Activated CD8-positive, alpha-beta T cell treated with anti-CD3 and anti-CD28 coated beads for 36 hours (primary cell): ENCODE measurements at regions not wholly inside any gene's neighbourhood (a gene's known extent, or its start where the extent isn't known, plus 50 kb on each side); places are given as distances from the start of the nearest gene placed in this dataset.
"Not testable (repeated sequence)": the region's sequence is repeated elsewhere in the genome, so short reads cannot be mapped to it uniquely, and the experiment has no call there.

ENCODE experiments used
- ATAC-seq: fragments of 200-7000 bp; cut with Tn5 transposase; one replicate; pipeline ENCODE4 v1.10.0; 2021; ENCODE audit warnings: mild to moderate bottlenecking, moderate library complexity
- CTCF ChIA-PET: fragments of 350-600 bp; sonication (Branson Sonifier 250); formaldehyde crosslinking; loops from one replicate; lab custom pipeline; 2021; ENCODE audit warnings: antibody characterized with exemption; lab: Charles Lee
- POLR2A ChIA-PET: fragments of 350-600 bp; sonication (Branson Sonifier 250); formaldehyde crosslinking; loops from one replicate; lab custom pipeline; 2021; ENCODE audit warnings: antibody characterized with exemption; lab: Charles Lee
- DNase-seq: peaks from one replicate; pipeline ENCODE4 v3.0.0-alpha.2; 2020
- H3K27ac Mint-ChIP-seq: one replicate; pipeline ENCODE4 v1.8.0; 2021; ENCODE audit warnings: mild to moderate bottlenecking, mixed read lengths
- H3K27me3 Mint-ChIP-seq: one replicate; pipeline ENCODE4 v1.8.0; 2021; ENCODE audit warnings: mixed read lengths
- H3K36me3 Mint-ChIP-seq: one replicate; pipeline ENCODE4 v1.8.0; 2021; ENCODE audit warnings: low read depth, mixed read lengths
- H3K4me1 Mint-ChIP-seq: one replicate; pipeline ENCODE4 v1.8.0; 2021; ENCODE audit warnings: low read depth, mixed read lengths
- H3K4me3 Mint-ChIP-seq: one replicate; pipeline ENCODE4 v1.8.0; 2021; ENCODE audit warnings: mild to moderate bottlenecking, moderate library complexity, mixed read lengths
- H3K9me3 Mint-ChIP-seq: one replicate; pipeline ENCODE4 v1.8.0; 2021; ENCODE audit warnings: mixed read lengths
- intact Hi-C: fragments of 100-400 bp; cut with micrococcal nuclease; formaldehyde crosslinking; loops from one replicate; pipeline ENCODE4 v1.10.0; 2022
- TF ChIP-seq, protein P1 (sequence below): fragments of 200-600 bp; IDR thresholded peaks from one replicate; pipeline ENCODE4 v1.8.0; 2022; ENCODE audit warnings: antibody characterized with exemption, mild to moderate bottlenecking

DNA sequence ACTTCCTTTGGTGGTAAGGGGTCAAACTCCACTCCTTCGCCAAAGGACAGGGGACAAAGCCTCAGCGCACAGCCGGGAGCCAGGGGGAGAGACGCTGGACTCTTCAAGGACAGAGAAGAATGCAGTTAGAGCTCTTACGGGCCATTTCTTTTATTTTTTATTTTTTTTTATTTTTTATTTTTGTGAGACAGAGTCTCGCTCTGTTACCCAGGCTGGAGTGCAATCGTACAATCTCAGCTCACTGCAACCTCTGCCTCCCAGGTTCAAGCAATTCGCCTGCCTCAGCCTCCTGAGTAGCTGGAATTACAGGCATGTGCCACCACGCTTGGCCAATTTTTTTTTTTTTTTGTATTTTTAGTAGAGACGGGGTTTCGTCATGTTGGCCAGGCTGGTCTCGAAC is 93.2 kb upstream of the RPH3AL start, which contains the start of gene RFLNB:
RFLNB (minus strand) TSS at position 101 of the 400 bp plus-strand sequence.
- intact Hi-C loops = not testable (repeated sequence)
- POLR2A ChIA-PET = interaction anchor here (0.7 to 2.7 kb wide), 4 partner anchors 23 to 49 kb away, joined by 3 to 9 read pairs (median 3); no protein-coding TSS in a partner anchor
- CTCF ChIA-PET = interaction anchor here (1.5 kb wide), 1 partner anchor 34 kb away, joined by 6 read pairs; no protein-coding TSS in a partner anchor

DNA sequence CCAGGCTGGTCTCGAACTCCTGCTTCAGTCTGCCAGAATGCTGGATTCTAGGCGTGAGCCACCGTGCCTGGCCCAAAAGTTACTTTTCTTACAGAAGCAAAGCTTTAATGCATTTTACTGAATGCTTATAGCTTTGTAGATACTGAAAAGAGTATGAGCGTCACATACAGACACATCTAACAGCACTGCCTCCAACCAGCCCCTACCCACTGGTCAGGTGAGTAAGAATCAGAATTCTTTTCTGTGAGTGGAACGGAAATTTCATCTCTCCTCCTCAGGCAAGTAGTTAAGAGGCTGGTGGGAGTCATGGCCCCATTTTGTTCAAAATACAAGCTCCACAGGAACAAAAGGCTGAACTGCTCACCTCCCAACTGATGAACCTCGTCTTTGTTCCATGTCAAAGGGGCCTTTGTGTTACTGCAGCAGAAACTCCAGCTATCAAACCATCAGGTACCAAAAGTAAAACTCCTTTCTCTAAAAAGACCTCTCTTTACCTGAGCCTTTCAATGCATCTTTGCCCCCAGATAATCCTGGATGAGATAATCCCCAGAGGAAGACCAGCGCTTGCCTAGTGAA is 92.4 kb upstream of the RPH3AL start:
- intact Hi-C loops = no loop called here
- H3K27me3 Mint-ChIP-seq = no peaks in the 10 kb centered on the region
- H3K36me3 Mint-ChIP-seq = peaks cover 27% of the 10 kb centered on the region
- ChIA-PET POLR2A (interaction anchor here (0.7 to 2.7 kb wide), 4 partner anchors 22 to 115 kb away, joined by 3 to 9 read pairs (median 3); no protein-coding TSS in a partner anchor), CTCF (interaction anchor here (0.7 to 1.5 kb wide), 2 partner anchors 18 to 33 kb away, joined by 4 to 6 read pairs; no protein-coding TSS in a partner anchor)
- DNase-seq = no peak
- peaks cover 16% of the 10 kb centered on the region for H3K4me1 Mint-ChIP-seq
- TF ChIP-seq, protein P1, sequence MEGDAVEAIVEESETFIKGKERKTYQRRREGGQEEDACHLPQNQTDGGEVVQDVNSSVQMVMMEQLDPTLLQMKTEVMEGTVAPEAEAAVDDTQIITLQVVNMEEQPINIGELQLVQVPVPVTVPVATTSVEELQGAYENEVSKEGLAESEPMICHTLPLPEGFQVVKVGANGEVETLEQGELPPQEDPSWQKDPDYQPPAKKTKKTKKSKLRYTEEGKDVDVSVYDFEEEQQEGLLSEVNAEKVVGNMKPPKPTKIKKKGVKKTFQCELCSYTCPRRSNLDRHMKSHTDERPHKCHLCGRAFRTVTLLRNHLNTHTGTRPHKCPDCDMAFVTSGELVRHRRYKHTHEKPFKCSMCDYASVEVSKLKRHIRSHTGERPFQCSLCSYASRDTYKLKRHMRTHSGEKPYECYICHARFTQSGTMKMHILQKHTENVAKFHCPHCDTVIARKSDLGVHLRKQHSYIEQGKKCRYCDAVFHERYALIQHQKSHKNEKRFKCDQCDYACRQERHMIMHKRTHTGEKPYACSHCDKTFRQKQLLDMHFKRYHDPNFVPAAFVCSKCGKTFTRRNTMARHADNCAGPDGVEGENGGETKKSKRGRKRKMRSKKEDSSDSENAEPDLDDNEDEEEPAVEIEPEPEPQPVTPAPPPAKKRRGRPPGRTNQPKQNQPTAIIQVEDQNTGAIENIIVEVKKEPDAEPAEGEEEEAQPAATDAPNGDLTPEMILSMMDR = no peak
- no peaks in the 10 kb centered on the region for H3K9me3 Mint-ChIP-seq
- no peak for ATAC-seq
- H3K4me3 Mint-ChIP-seq = no peak overlapping the region
- no peak overlapping the region for H3K27ac Mint-ChIP-seq

More for the DNA sequence above, 93.2 kb upstream of the RPH3AL start, which contains the start of gene RFLNB:
- not testable (repeated sequence) for H3K9me3 Mint-ChIP-seq, H3K27me3 Mint-ChIP-seq, H3K4me3 Mint-ChIP-seq, DNase-seq, ATAC-seq
- H3K4me1 Mint-ChIP-seq = peaks cover 16% of the 10 kb centered on the region
- H3K36me3 Mint-ChIP-seq = peaks cover 24% of the 10 kb centered on the region
- peak within 1 kb of the TSS; percentile 49 for H3K27ac Mint-ChIP-seq

DNA sequence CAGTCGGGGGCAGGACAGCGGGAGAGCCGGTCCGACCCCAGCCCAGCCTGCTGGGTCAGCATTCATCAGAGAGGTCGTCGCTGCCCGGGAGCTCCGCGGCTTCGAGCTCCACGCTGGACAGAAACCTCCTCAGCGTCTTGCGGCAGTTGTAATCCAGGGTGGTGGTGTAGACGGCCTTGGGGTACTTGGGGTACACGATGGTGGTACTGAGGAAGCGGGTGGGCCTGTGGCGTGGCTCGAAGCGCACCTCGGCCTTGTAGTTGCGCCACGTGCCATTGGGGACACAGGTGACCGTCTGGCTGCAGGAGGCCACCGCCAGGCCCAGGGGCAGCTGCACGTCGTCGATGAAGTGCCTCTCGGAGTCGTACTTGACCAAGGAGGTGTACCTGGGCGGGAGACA is 90.5 kb upstream of the RPH3AL start:
- no peaks in the 10 kb centered on the region for H3K9me3 Mint-ChIP-seq
- peaks cover 27% of the 10 kb centered on the region for H3K36me3 Mint-ChIP-seq
- TF ChIP-seq, protein P1 = no peak
- ChIA-PET POLR2A (interaction anchor here (1.0 kb wide), 1 partner anchor 31 kb away, joined by 3 read pairs; no protein-coding TSS in a partner anchor), CTCF (interaction anchor here (1.0 to 1.2 kb wide), 2 partner anchors 25 to 31 kb away, joined by 3 to 6 read pairs; no protein-coding TSS in a partner anchor)
- H3K4me3 Mint-ChIP-seq = no peak overlapping the region
- ATAC-seq = no peak
- H3K4me1 Mint-ChIP-seq = peaks cover 16% of the 10 kb centered on the region
- intact Hi-C loops = no loop called here
- H3K27me3 Mint-ChIP-seq = no peaks in the 10 kb centered on the region
- DNase-seq = no peak
- no peak overlapping the region for H3K27ac Mint-ChIP-seq

DNA sequence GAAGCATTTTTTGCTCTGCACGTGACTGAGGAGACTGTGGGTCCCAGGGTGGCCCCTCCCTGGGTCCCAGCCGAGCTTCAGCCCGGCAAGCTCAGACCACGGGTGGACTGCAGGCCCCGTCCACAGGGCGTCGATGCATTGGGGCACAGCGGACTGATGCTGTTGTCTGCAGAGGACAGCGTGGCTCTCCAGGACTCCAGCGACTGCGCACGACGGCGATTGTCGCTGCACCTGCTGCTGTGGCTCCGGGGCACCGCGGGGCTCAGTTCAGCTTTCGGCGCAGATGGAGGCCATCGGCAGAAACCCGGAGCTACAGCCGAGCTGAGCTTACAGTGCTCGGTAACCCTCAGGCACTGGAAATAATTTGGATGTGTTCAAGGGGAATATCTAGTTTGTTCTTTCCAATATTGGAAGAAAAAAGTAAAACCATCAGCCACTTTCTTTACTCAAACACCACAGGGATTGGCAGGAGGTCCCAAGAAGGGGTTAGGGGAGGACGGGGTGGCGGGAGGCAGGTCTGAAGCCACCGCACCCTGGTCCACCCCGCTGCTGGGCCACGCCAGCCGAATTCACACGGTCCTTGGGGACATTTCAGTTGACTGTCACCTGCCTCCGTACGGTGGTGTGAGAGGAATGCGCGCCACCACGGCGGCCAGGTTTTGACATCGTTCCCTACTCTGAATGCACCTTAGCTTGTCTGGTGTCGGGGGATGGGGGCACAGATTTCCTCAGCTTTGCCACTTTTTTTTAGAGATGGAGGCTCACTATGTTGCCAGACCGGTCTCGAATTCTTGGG is 88.7 kb upstream of the RPH3AL start:
- CTCF ChIA-PET = interaction anchor here (1.2 kb wide), 3 partner anchors 11 to 59 kb away, joined by 3 to 4 read pairs (median 3); no protein-coding TSS in a partner anchor
- H3K36me3 Mint-ChIP-seq = peaks cover 18% of the 10 kb centered on the region

DNA sequence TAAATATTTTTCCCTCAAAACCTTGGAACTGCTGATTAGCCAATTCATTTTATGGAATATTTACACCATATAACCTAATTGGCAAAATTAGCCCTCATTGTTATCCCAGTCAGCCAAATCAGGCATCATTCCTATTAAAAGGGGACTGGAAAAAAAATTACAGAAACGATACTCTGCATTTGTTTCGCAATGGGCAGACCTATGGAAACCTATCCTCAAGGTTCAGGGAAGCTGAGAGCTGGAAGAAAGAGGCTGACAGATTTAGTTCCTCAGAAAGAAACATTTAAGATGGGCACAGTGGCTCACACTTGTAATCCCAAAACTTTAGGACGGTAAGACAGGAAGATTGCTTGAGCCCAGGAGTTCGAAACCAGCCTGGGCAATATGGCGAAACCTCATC is 85.6 kb upstream of the RPH3AL start:
- peaks cover 8% of the 10 kb centered on the region for H3K36me3 Mint-ChIP-seq
- ATAC-seq (no peak), DNase-seq (no peak)
- H3K27ac Mint-ChIP-seq = no peak overlapping the region
- H3K27me3 Mint-ChIP-seq = no peaks in the 10 kb centered on the region
- TF ChIP-seq, protein P1 = no peak
- ChIA-PET CTCF (interaction anchor here (1.4 to 2.1 kb wide), 2 partner anchors 26 to 262 kb away, joined by 3 to 6 read pairs; no protein-coding TSS in a partner anchor), POLR2A (no interaction called here)
- intact Hi-C loops = no loop called here
- no peaks in the 10 kb centered on the region for H3K4me1 Mint-ChIP-seq
- no peak overlapping the region for H3K4me3 Mint-ChIP-seq
- peaks cover 5% of the 10 kb centered on the region for H3K9me3 Mint-ChIP-seq

More for the DNA sequence above, 88.7 kb upstream of the RPH3AL start:
- no peaks in the 10 kb centered on the region for H3K27me3 Mint-ChIP-seq
- intact Hi-C loops = no loop called here
- no peak overlapping the region for H3K27ac Mint-ChIP-seq
- POLR2A ChIA-PET = interaction anchor here (0.6 to 1.5 kb wide), 2 partner anchors 14 to 59 kb away, joined by 3 to 6 read pairs; no protein-coding TSS in a partner anchor
- no peak for ATAC-seq
- H3K4me3 Mint-ChIP-seq = no peak overlapping the region
- no peaks in the 10 kb centered on the region for H3K9me3 Mint-ChIP-seq
- TF ChIP-seq, protein P1 = no peak
- H3K4me1 Mint-ChIP-seq = peaks cover 6% of the 10 kb centered on the region
- no peak for DNase-seq
